ENCODE measurements at regions not wholly inside any gene's neighbourhood (a gene's known extent, or its start where the extent isn't known, plus 50 kb on each side); places are given as distances from the start of the nearest gene placed in this dataset.
"Not testable (repeated sequence)": the region's sequence is repeated elsewhere in the genome, so short reads cannot be mapped to it uniquely, and the experiment has no call there.

GRCh38 chr19:28318469-28319179, 894.3 kb downstream of the UQCRFS1 start:
- no peak for DNase-seq (ENCODE audit: low spot score)

GRCh38 chr19:28316464-28316863, 896.5 kb downstream of the UQCRFS1 start:
- no peak for DNase-seq (ENCODE audit: low spot score)

- no peak for DNase-seq (ENCODE audit: low spot score)
Measured at GRCh38 chr19:28314756-28315155, 898.2 kb downstream of the UQCRFS1 start.

- DNase-seq (ENCODE audit: low spot score): no peak
Measured at GRCh38 chr19:28314287-28314686, 898.7 kb downstream of the UQCRFS1 start.

- DNase-seq (ENCODE audit: low spot score): no peak
Measured at GRCh38 chr19:28313633-28314032, 899.3 kb downstream of the UQCRFS1 start.

GRCh38 chr19:28312269-28312668, 900.7 kb downstream of the UQCRFS1 start:
- DNase-seq (ENCODE audit: low spot score): no peak

GRCh38 chr19:28310829-28311228, 902.1 kb downstream of the UQCRFS1 start:
- not testable (repeated sequence) for DNase-seq (ENCODE audit: low spot score)

- no peak for DNase-seq (ENCODE audit: low spot score)
Measured at GRCh38 chr19:28309070-28309469, 903.9 kb downstream of the UQCRFS1 start.

GRCh38 chr19:28307963-28308362, 905.0 kb downstream of the UQCRFS1 start:
- no peak for DNase-seq (ENCODE audit: low spot score)

- no peak for DNase-seq (ENCODE audit: low spot score)
Measured at GRCh38 chr19:28307487-28307886, 905.5 kb downstream of the UQCRFS1 start.

GRCh38 chr19:28305513-28305912, 907.4 kb downstream of the UQCRFS1 start:
- DNase-seq (ENCODE audit: low spot score): no peak

GRCh38 chr19:28303502-28303901, 909.4 kb downstream of the UQCRFS1 start:
- no peak for DNase-seq (ENCODE audit: low spot score)

- no peak for DNase-seq (ENCODE audit: low spot score)
Measured at GRCh38 chr19:28301961-28302360, 911.0 kb downstream of the UQCRFS1 start.

GRCh38 chr19:28301463-28301862, 911.5 kb downstream of the UQCRFS1 start:
- DNase-seq (ENCODE audit: low spot score): no peak

- DNase-seq (ENCODE audit: low spot score): no peak
Measured at GRCh38 chr19:28299649-28300048, 913.3 kb downstream of the UQCRFS1 start.

- no peak for DNase-seq (ENCODE audit: low spot score)
Measured at GRCh38 chr19:28297586-28298157, 915.3 kb downstream of the UQCRFS1 start.

- no peak for DNase-seq (ENCODE audit: low spot score)
Measured at GRCh38 chr19:28297036-28297435, 915.9 kb downstream of the UQCRFS1 start.

- DNase-seq (ENCODE audit: low spot score): no peak
Measured at GRCh38 chr19:28296506-28296905, 916.4 kb downstream of the UQCRFS1 start.

GRCh38 chr19:28294975-28295374, 918.0 kb downstream of the UQCRFS1 start:
- DNase-seq (ENCODE audit: low spot score): not testable (repeated sequence)

- DNase-seq (ENCODE audit: low spot score): no peak
Measured at GRCh38 chr19:28294395-28294794, 918.6 kb downstream of the UQCRFS1 start.

GRCh38 chr19:28293685-28294084, 919.3 kb downstream of the UQCRFS1 start:
- DNase-seq (ENCODE audit: low spot score): no peak

GRCh38 chr19:28292822-28293500, 920.0 kb downstream of the UQCRFS1 start:
- DNase-seq (ENCODE audit: low spot score): no peak

- DNase-seq (ENCODE audit: low spot score): no peak
Measured at GRCh38 chr19:28291874-28292273, 921.1 kb downstream of the UQCRFS1 start.

Data from globus pallidus (tissue), 1 donor.